Lung (tissue), 11 donors: ENCODE measurements at regions not wholly inside any gene's neighbourhood (a gene's known extent, or its start where the extent isn't known, plus 50 kb on each side); places are given as distances from the start of the nearest gene placed in this dataset.

Source experiments
- ATAC-seq: fragments of 200-7000 bp; cut with Tn5 transposase; one replicate; pipeline ENCODE4 v1.9.1; 2020; ENCODE audit warnings: moderate number of reproducible peaks; ENCODE audit not compliant: insufficient read depth, low FRiP score
- DNase-seq, 3 donors: peaks; one replicate each; pipeline ENCODE4 v3.0.0-alpha.2; 2013 to 2017
- H3K27ac ChIP-seq, 2 donors: one replicate each; pipeline ENCODE4 v1.5.1; 2013; ENCODE audit warnings: mild to moderate bottlenecking in 2 of 2, moderate library complexity in 2 of 2, control low read depth in 1 of 2, inconsistent platforms in 1 of 2, low read depth in 1 of 2, low read length in 1 of 2
- H3K27me3 ChIP-seq, 3 donors: one replicate each; pipeline ENCODE4 v1.5.1; 2013; ENCODE audit warnings: low read length in 2 of 3; ENCODE audit not compliant: control insufficient read depth in 3 of 3, insufficient read depth in 3 of 3
- H3K36me3 ChIP-seq, 4 donors: one replicate each; pipeline ENCODE4 v1.5.1; 2013; ENCODE audit warnings: low read length in 4 of 4, mild to moderate bottlenecking in 1 of 4, moderate library complexity in 1 of 4; ENCODE audit not compliant: control insufficient read depth in 4 of 4, insufficient read depth in 4 of 4
- H3K4me1 ChIP-seq, 5 donors: one replicate each; pipeline ENCODE4 v1.5.1; 2013; ENCODE audit warnings: low read length in 5 of 5, mild to moderate bottlenecking in 2 of 5, moderate library complexity in 1 of 5; ENCODE audit not compliant: control insufficient read depth in 5 of 5, insufficient read depth in 5 of 5
- H3K4me3 ChIP-seq: one replicate; pipeline ENCODE4 v1.5.1; 2013; ENCODE audit warnings: mild to moderate bottlenecking, control low read depth, moderate library complexity
- H3K9ac ChIP-seq, 2 donors: one replicate each; pipeline ENCODE4 v1.5.1; 2013; ENCODE audit warnings: low read length in 2 of 2, control low read depth in 1 of 2; ENCODE audit not compliant: insufficient read depth in 1 of 2
- H3K9me3 ChIP-seq, 4 donors: one replicate each; pipeline ENCODE4 v1.5.1; 2013; ENCODE audit warnings: low read length in 3 of 4, mild to moderate bottlenecking in 1 of 4, moderate library complexity in 1 of 4; ENCODE audit not compliant: control insufficient read depth in 4 of 4, insufficient read depth in 3 of 4
- WGBS, 2 donors: extraction: QIAGEN DNeasy Blood & Tissue Kit; methylation state at CpG; one replicate each; pipeline ENCODE4 v1.1.7; 2013; 5-methylcytosine and 5-hydroxymethylcytosine counted together
- TF ChIP-seq, protein P1 (sequence below): IDR thresholded peaks from 2 replicates; pipeline ENCODE4 v1.5.1; 2012; ENCODE audit warnings: mild to moderate bottlenecking; ENCODE audit errors: control extremely low read depth, extremely low read depth
- donor health status: control.
- donor health status: control.
- donor health status: Bipolar disorder and iron deficiency.
- donor health status: healthy.
- donor health status: DM: yes; HTN: yes; CAD: no.

GRCh38 chr4:11606078-11606477 lies 177.4 kb upstream of the HS3ST1 start:
- 78 to 84% methylated on average over 1 of the region's 1 CpG for WGBS, 2 donors
- Histone ChIP-seq H3K4me1 (peaks cover 0 to 9% (median 5%) of the 10 kb centered on the region in 5 donors), H3K4me3 (no peak overlapping the region), H3K9me3 (no peaks in the 10 kb centered on the region), H3K9ac (no peak overlapping the region), H3K27ac (no peak overlapping the region), H3K27me3 (no peaks in the 10 kb centered on the region), H3K36me3 (no peaks in the 10 kb centered on the region)
- no peak for DNase-seq
- TF ChIP-seq, protein P1, sequence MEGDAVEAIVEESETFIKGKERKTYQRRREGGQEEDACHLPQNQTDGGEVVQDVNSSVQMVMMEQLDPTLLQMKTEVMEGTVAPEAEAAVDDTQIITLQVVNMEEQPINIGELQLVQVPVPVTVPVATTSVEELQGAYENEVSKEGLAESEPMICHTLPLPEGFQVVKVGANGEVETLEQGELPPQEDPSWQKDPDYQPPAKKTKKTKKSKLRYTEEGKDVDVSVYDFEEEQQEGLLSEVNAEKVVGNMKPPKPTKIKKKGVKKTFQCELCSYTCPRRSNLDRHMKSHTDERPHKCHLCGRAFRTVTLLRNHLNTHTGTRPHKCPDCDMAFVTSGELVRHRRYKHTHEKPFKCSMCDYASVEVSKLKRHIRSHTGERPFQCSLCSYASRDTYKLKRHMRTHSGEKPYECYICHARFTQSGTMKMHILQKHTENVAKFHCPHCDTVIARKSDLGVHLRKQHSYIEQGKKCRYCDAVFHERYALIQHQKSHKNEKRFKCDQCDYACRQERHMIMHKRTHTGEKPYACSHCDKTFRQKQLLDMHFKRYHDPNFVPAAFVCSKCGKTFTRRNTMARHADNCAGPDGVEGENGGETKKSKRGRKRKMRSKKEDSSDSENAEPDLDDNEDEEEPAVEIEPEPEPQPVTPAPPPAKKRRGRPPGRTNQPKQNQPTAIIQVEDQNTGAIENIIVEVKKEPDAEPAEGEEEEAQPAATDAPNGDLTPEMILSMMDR: no peak
- no peak for ATAC-seq

GRCh38 chr4:11605597-11605996 lies 176.9 kb upstream of the HS3ST1 start:
- Histone ChIP-seq H3K9me3 (no peaks in the 10 kb centered on the region), H3K36me3 (no peaks in the 10 kb centered on the region), H3K27me3 (no peaks in the 10 kb centered on the region), H3K4me3 (no peak overlapping the region), H3K4me1 (peaks cover 0 to 9% (median 5%) of the 10 kb centered on the region in 5 donors), H3K9ac (no peak overlapping the region), H3K27ac (no peak overlapping the region)
- no peak for DNase-seq
- ATAC-seq: no peak
- TF ChIP-seq, protein P1: no peak
- WGBS, 2 donors: 46 to 60% methylated on average over 1 of the region's 1 CpG

GRCh38 chr4:11604821-11605220 lies 176.1 kb upstream of the HS3ST1 start:
- WGBS, 2 donors: 88 to 91% methylated on average over 3 of the region's 3 CpGs
- H3K27me3 ChIP-seq: no peaks in the 10 kb centered on the region
- peaks cover 0 to 9% (median 5%) of the 10 kb centered on the region in 5 donors for H3K4me1 ChIP-seq
- H3K27ac ChIP-seq: no peak overlapping the region
- TF ChIP-seq, protein P1: no peak
- no peaks in the 10 kb centered on the region for H3K36me3 ChIP-seq
- ATAC-seq (no peak), DNase-seq (no peak)
- H3K9me3 ChIP-seq: no peaks in the 10 kb centered on the region
- H3K4me3 ChIP-seq: no peak overlapping the region
- no peak overlapping the region for H3K9ac ChIP-seq

DNA sequence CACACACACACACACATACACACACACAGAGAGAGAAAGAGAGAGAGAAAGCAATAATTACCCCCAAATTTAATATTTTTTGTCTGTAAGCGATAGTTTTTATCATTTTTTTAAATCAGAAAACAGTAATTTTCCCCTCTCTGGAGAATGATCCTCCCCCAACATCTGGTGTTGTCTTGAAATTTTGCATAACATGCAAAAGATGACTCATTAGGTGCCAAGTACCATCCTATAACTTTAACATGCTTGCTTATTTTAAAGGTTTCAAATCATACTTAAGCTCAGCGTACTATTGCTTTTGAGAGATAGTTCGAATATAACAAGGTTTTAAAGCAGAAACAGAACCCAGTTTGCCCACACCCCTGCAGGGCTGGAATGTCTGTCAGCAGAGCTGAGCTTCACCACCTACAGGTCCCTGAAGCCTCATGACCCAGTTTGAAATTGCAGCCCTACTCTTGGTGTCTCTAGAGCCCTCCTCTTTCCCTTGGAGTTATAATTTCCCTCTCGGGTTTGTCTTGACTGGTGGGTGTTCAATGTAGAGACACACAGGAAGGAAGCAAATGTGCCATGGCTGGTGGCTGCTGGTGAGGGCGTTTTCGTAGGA lies 175.0 kb upstream of the HS3ST1 start:
- no peak overlapping the region for H3K9ac ChIP-seq
- TF ChIP-seq, protein P1: no peak

More for the DNA sequence above, 175.0 kb upstream of the HS3ST1 start:
- no peak overlapping the region for H3K27ac ChIP-seq
- H3K27me3 ChIP-seq: no peaks in the 10 kb centered on the region
- 77 to 83% methylated on average over 6 of the region's 6 CpGs for WGBS, 2 donors
- no peak overlapping the region for H3K4me3 ChIP-seq
- H3K4me1 ChIP-seq: peaks cover 0 to 9% (median 5%) of the 10 kb centered on the region in 5 donors
- no peak for DNase-seq
- ATAC-seq: no peak
- H3K36me3 ChIP-seq: no peaks in the 10 kb centered on the region
- H3K9me3 ChIP-seq: no peaks in the 10 kb centered on the region
